Stimulated activated CD4-positive, alpha-beta T cell treated with anti-CD3 and anti-CD28 coated beads, Interleukin-4, amount 100 ng/mL, for 24 hours (primary cell): ENCODE measurements at regions not wholly inside any gene's neighbourhood (a gene's known extent, or its start where the extent isn't known, plus 50 kb on each side); places are given as distances from the start of the nearest gene placed in this dataset.
"Not testable (repeated sequence)": the region's sequence is repeated elsewhere in the genome, so short reads cannot be mapped to it uniquely, and the experiment has no call there.

Experiments used
- DNase-seq: peaks from one replicate; pipeline ENCODE4 v3.0.0-alpha.2; 2020

DNA sequence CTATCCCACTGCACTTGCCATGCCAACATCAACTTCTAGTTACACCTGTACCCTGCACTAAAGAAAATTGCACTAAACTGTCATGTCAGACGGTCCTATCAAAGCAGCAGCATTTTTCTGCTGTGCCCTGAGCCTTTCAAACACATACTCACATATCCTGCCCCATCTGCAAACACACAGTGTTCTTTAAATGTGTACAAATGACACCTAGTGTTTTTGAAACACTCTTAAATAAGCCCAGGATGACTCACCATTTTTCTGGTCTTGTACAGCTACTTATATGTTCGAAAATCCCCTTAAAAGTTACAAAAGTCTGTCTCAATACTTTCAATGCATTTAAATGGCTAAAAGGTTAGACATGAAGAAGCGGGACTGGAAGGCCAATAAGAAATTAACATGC, 346.7 kb upstream of the PPARGC1A start:
- DNase-seq = no peak

GRCh38 chr4:24236120-24236519, 346.3 kb upstream of the PPARGC1A start:
- no peak for DNase-seq

DNA sequence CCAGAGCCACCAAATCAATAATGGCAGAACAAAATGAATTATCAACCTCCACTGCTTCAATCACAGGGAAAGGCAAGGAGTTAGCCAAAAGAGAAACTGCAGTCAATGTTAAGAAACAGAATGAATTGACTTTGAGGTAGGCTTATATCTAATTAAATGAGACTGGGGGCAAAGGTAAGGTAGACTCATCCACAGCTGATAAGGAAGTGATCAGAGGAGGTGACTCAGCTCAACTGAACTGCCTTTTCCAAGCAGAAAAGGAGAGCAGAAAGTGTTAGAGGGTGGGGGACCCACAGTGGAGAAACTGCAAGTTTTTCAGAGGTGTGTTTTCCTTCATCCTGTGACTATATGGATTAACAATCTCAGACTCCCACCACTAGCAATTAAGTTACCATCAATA, 345.8 kb upstream of the PPARGC1A start:
- no peak for DNase-seq

- DNase-seq = no peak
These were observed 344.5 kb upstream of the PPARGC1A start for GRCh38 chr4:24234288-24234848.

GRCh38 chr4:24230955-24231354, 341.1 kb upstream of the PPARGC1A start:
- no peak for DNase-seq

DNA sequence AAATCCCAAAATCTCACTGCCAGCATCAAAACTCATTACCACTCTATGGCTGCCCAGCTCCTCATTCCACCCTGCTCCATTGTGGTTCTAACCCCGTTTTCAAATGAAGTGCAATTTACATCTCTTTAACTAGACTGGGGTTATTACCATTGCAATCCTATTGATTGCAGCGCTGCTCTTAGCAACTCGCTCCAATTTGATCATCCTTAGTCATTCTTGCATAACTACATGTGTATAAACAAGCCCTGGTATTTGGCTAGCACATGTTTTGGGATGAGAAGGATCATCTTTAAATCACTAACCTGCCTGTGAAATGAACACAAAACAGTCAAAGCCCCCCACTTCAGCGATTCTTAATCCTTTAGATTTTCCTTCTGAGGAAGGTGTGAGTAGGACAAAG, 340.1 kb upstream of the PPARGC1A start:
- DNase-seq = no peak

DNA sequence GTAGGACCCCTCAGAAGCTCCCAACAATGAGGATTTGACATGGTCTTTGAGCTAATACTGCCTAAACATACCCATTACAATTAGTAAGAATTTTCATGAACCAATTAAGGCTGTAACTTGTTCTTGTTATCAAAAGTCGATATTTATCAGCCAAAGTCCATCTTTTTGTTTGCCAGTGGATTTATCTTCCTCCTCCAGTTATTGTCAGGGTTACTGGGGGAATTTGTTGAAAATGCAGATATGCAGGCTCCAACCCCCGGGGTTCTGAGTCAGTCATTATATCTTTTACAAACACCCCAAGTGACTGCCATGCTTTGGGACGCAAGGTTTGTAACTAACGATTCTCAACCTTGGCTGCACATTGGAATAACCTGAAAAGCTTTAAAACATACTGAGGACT, 338.8 kb upstream of the PPARGC1A start:
- no peak for DNase-seq

DNA sequence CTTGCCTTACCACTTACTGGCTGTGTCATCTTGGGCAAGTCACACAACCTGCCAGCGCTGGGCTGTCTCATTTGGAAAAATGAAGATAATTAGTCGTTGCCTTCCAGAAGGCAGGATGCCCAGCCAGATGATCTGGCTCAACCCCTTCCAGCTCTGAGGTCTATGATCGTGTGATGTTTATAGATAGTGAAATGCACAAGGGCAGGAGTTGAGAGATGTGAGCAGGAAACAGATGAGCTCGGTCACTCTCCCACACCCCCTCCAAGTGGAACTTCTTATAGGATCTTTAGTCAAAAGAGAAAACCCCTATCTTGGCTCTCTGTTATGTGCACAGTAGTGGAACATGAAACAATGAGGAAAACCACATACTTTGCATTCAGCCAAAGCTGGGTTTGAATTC, 336.8 kb upstream of the PPARGC1A start:
- no peak for DNase-seq

GRCh38 chr4:24226023-24226422, 336.2 kb upstream of the PPARGC1A start:
- no peak for DNase-seq

DNA sequence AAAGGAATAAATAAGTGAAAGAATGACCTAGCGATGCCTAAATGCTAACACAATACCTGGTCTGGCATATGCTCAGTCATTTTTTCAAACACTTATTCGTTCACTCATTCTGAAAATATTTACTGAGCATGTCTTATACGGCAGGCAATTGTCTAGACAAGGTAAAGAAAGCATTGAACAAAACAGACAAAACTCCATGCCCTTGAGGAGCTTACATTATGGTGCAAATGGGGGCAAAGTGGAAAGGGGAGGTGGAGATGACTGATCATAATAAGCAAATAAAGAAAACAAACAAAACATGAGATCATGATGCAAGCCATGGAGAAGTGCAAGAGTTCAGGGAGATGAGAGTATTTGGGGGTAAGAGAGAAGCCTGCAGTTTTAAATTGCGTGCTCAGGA, 334.6 kb upstream of the PPARGC1A start:
- no peak for DNase-seq

- no peak for DNase-seq
These were observed 329.4 kb upstream of the PPARGC1A start for GRCh38 chr4:24219209-24219608.

DNA sequence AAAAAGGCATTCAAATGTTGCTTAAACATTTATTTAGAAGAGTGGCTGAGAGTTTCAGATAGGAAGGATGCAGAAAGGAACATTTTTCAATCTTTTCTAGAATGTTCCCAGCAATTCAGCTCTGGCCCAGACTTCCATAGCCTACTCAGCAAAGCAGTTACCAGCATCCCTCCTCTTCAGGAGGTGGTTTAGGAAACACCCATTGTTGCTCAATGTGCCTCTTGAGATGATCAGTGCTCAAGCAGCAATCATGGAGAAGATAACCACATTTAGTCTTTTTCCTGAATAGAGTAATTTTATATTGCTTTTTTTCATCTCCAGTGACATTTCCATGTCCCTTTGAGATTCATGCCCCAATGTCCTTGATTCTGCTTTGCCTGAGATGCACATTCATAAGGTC, 328.7 kb upstream of the PPARGC1A start:
- DNase-seq = no peak

DNA sequence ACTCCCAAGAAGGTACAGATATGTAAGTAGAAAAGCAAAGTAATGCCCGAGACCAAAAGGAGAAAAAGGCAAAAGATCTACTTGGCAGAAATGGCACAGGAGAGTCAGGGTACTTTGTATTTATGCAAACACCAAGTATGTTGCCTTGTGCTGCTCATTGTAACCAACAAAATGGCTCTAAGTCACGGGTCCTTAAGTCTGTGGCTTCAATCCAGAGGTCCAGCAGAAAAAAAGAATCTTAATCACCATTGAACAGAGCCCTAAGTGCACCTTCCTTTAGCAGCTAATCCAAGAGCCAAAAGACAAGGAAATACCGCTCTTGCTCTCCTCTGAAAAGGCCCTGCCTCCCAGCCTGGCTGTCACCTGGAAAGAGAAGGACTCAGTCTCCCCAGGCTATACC, 324.9 kb upstream of the PPARGC1A start:
- DNase-seq = no peak

DNA sequence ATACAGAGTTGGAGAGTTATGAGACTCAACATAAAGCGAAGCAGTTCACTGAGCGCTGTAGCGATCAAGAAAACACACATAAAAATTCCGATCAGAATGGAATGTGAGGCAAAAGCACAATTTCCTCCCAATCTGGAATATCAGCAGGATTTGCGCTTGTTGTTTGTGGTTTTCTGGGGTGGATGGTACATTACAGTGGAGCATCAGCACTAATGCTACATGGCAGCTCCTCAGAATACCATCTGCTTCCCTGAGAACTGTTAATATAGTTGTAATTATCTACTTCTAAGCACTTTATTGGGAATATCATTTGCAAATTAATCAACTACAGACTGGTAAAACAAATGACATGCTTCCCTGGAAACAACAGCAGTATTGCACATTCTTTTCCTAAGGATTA, 324.1 kb upstream of the PPARGC1A start:
- DNase-seq = no peak

DNA sequence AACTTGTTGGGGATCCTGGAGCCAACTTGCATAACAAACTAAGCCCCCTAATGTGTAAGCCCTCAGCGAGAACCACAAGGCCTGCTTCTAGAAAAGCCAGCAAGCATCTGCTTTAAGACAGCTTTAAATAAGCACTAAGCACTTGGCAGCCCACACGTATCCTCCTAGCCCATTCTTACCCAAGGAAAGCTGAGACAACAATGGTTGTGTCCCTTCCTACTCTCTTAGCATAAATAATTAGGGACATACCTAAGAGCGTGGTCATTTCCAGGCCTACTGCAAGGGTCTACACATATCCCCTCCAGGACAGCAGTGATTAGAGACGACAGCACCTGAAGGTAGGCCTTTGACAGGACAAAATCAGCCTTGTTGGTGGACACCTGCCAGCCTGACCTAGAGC, 322.8 kb upstream of the PPARGC1A start:
- no peak for DNase-seq

DNA sequence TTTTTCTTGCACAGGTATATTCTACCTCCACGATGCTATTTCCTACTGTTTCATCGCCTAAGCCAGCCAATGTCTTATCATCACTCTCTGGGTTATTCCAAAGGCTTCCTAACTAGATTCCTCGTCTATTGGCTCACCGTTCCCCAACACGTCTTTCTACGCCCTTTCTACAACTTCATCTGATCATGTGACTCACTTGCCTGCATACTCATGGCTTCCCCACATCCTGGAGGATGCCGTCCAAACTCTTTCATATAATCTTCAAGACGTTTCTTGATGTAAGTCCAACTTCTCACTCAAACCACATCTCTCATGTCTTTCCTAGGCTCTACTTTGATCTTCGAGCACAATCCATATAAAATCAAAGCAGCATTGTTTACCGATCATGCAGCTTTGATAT, 322.0 kb upstream of the PPARGC1A start:
- DNase-seq = no peak

- DNase-seq = no peak
These were observed 320.6 kb upstream of the PPARGC1A start for GRCh38 chr4:24210332-24210902.

GRCh38 chr4:24209906-24210305, 320.1 kb upstream of the PPARGC1A start:
- no peak for DNase-seq

GRCh38 chr4:24209131-24209530, 319.3 kb upstream of the PPARGC1A start:
- DNase-seq = no peak

- no peak for DNase-seq
These were observed 318.8 kb upstream of the PPARGC1A start for GRCh38 chr4:24208691-24209090.

DNA sequence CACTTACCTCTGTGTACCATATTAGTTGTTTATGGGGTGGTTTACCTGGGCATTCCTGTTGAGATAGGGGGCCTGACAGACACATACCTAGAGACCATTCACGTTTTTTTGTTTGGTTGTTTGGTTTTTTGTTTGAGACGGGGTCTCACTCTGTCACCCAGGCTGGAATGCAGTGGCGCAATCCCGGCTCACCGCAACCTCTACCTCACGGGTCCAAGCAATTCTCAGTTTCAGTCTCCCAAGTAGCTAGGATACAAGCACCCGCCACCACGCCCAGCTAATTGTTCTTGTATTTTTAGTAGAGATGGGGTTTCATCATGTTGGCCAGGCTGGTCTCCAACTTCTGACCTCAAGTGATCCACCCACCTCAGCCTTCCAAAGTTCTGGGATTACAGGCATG, 314.9 kb upstream of the PPARGC1A start:
- DNase-seq = not testable (repeated sequence)

DNA sequence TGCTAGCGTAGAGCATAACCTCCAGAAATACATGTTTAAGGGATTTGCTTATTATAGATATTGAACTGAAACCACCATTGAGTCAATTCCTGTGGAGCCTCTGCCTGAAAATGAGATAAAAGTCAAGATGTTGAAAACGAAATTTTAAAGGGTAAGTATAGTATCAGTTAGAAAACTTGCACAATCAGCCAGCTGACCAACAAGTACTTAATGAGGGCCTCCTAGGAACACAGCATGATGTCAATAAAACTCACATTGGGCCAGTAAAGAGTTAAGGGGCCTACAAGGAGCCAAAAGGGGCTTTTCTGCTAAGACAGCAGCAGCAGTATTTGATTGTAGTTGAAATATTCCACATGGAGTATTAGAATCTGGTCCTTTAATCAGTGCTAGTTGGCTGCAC, 314.1 kb upstream of the PPARGC1A start:
- DNase-seq = no peak

DNA sequence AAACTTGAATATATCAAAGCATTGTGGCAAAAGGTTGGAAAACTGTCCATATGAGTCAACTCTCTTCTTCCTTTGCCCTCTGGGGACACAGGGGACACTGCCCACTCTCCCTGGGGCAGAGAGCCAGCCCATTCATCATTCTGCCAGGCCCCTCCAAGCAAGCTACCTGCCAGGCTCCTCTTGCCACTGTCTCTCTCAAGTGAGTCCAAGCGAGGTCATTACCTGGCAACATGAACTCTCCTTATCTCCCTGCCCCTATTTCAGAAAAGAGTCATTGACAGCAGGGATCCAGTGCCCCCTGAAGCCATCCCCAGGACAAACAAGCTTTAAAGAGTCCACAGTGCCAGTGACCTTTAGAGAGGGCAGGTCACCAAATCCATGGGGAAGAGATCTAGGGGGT, 312.7 kb upstream of the PPARGC1A start:
- no peak for DNase-seq

DNA sequence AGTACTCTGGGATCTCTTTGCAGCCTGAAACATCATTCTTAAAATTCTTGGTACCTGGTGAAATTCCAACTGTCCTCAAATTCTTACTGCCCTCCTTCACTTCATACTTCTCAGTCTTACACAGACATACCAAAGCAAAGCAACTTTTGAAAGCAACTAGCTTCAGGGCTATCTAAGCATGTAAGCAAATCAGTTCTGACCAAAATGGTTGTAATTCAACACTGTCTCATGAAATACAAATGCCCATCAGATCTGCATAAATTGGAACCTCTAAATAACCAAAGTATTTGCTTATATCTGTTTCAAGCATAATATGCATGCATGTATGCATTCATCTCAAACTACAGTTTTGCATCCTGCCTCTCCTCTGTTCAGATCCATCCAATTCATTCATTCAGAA, 308.1 kb upstream of the PPARGC1A start:
- no peak for DNase-seq

DNA sequence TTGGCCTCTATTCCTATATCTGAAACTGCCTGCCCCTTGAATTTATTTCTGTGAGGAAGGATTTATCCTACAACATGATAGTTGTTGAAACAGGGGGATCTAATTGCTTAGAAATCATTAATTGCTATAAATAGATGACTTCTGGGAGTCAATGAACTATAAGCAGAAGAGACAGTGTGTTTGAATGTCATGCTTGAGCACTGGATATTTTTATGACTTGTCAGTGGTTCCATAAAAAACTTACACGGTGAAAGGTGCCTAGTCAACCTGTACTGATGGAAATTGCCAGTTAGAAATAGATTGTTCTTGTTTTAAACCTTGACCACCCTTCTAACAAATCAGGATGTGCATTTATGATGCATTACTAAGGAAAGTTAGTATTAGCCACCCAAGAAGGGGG, 306.9 kb upstream of the PPARGC1A start:
- no peak for DNase-seq
